ENCODE measurements at regions not wholly inside any gene's neighbourhood (a gene's known extent, or its start where the extent isn't known, plus 50 kb on each side); places are given as distances from the start of the nearest gene placed in this dataset.

DNA sequence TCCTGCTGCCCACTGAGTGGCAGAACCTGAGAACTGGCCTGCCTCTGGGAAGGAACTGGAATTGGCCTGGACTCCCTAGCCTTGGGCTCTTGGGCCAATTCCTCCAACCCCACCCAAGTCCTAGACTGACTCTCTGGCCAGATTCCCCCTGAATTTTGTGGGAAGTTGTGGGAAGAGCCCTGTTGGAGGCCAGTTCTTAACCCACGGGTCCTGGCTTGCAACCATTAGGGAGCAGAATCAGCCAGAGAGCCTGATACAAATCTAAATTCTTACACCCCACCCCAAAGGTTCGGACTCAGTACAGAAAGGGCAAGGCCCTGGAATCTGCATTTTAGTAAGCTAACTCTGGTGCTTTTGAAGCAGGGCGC, 125.3 kb upstream of the SLC25A48 start:
- no peak for TF ChIP-seq SIN3A (IDR thresholded peaks at IDR 0.05; ENCODE audit: borderline replicate concordance, insufficient read depth, low read depth, low read length)
- TF ChIP-seq TCF7L2 (IDR thresholded peaks at IDR 0.05; ENCODE audit: low read depth, low read length), result no peak
- TF ChIP-seq, protein P1, sequence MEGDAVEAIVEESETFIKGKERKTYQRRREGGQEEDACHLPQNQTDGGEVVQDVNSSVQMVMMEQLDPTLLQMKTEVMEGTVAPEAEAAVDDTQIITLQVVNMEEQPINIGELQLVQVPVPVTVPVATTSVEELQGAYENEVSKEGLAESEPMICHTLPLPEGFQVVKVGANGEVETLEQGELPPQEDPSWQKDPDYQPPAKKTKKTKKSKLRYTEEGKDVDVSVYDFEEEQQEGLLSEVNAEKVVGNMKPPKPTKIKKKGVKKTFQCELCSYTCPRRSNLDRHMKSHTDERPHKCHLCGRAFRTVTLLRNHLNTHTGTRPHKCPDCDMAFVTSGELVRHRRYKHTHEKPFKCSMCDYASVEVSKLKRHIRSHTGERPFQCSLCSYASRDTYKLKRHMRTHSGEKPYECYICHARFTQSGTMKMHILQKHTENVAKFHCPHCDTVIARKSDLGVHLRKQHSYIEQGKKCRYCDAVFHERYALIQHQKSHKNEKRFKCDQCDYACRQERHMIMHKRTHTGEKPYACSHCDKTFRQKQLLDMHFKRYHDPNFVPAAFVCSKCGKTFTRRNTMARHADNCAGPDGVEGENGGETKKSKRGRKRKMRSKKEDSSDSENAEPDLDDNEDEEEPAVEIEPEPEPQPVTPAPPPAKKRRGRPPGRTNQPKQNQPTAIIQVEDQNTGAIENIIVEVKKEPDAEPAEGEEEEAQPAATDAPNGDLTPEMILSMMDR (IDR thresholded peaks at IDR 0.05), result no peak
- TF ChIP-seq, protein P2, sequence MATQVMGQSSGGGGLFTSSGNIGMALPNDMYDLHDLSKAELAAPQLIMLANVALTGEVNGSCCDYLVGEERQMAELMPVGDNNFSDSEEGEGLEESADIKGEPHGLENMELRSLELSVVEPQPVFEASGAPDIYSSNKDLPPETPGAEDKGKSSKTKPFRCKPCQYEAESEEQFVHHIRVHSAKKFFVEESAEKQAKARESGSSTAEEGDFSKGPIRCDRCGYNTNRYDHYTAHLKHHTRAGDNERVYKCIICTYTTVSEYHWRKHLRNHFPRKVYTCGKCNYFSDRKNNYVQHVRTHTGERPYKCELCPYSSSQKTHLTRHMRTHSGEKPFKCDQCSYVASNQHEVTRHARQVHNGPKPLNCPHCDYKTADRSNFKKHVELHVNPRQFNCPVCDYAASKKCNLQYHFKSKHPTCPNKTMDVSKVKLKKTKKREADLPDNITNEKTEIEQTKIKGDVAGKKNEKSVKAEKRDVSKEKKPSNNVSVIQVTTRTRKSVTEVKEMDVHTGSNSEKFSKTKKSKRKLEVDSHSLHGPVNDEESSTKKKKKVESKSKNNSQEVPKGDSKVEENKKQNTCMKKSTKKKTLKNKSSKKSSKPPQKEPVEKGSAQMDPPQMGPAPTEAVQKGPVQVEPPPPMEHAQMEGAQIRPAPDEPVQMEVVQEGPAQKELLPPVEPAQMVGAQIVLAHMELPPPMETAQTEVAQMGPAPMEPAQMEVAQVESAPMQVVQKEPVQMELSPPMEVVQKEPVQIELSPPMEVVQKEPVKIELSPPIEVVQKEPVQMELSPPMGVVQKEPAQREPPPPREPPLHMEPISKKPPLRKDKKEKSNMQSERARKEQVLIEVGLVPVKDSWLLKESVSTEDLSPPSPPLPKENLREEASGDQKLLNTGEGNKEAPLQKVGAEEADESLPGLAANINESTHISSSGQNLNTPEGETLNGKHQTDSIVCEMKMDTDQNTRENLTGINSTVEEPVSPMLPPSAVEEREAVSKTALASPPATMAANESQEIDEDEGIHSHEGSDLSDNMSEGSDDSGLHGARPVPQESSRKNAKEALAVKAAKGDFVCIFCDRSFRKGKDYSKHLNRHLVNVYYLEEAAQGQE (IDR thresholded peaks at IDR 0.05; ENCODE audit: insufficient read depth in 1 of 2, low read depth in 2 of 2, low read length in 1 of 2), result no peak
- no peak for TF ChIP-seq POLR2AphosphoS5 (IDR thresholded peaks at IDR 0.05; ENCODE audit: low read depth, low read length)
- Histone ChIP-seq H3K36me3 (ENCODE audit: control insufficient read depth, insufficient read depth, low read length) (no peaks in the 10 kb centered on the region), H3K27me3 (ENCODE audit: control insufficient read depth, insufficient read depth, low read length) (peaks cover 7% of the 10 kb centered on the region), H3K4me3 (ENCODE audit: low read depth in 2 of 2, low read length in 2 of 2) (no peak overlapping the region), H3K27ac (ENCODE audit: low read length) (no peak overlapping the region), H3K4me1 (ENCODE audit: control insufficient read depth, insufficient read depth, low read length) (no peaks in the 10 kb centered on the region), H3K9me3 (ENCODE audit: control insufficient read depth, insufficient read depth, low read depth, low read length) (no peaks in the 10 kb centered on the region)
- no TSS peak for BruUV-seq (replicated peaks)
- no peak for ATAC-seq
- intact Hi-C loops (cut with micrococcal nuclease; ENCODE audit: unreplicated experiment) (no loop called here), in situ Hi-C loops (cut with HindIII; ENCODE audit: low pct_unique_long_range_greater_than_20kb, low sequenced_read_pairs) (no loop called here)
- CTCF ChIA-PET, result interaction anchor here (1.5 kb wide), 1 partner anchor 143 kb away, joined by 3 read pairs; no protein-coding TSS in a partner anchor
- DNase-seq (ENCODE audit: low read depth, low spot score), result no peak
- POLR2A ChIA-PET, result no interaction called here

DNA sequence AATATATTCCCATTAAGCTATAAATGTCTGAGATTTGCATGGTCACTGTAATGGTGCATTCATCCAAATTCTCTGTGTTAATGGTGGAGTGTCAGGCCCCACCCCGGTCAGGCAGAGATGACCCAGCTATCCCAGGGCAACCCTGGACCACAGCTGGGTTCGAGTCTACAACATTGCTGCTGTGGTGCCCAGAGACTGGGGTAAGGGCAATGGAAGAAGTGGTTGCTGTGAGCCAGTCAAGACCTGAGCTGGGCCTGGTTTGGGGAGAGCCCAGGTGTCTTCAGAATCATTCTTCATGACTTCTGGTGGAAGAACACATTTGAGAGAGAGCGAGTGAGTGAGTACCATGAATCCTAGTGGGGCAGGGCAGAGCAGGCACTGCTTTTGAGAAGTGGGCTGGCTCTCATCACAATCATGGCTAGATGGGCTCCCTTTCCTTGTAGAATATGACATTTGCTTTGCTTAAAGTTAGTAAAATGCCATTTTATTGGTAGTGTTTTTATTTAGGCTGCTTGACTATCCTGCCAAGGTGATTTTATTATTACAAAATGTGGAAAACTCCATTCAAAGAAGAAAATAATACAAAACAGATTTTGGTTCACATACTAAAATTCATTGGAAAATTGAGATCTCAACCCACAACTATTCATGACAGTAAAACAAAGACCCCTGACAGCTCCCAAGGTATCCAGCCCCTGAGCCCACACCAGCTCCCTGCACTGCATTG, 125.8 kb upstream of the SLC25A48 start:
- ChIA-PET CTCF (interaction anchor here (1.5 kb wide), 1 partner anchor 142 kb away, joined by 3 read pairs; no protein-coding TSS in a partner anchor), POLR2A (no interaction called here)
- DNase-seq (ENCODE audit: low read depth, low spot score) (no peak), ATAC-seq (no peak)
- no TSS peak for BruUV-seq (replicated peaks)
- H3K4me1 ChIP-seq (ENCODE audit: control insufficient read depth, insufficient read depth, low read length), result no peaks in the 10 kb centered on the region
- no peak overlapping the region for H3K4me3 ChIP-seq (ENCODE audit: low read depth in 2 of 2, low read length in 2 of 2)
- H3K9me3 ChIP-seq (ENCODE audit: control insufficient read depth, insufficient read depth, low read depth, low read length), result no peaks in the 10 kb centered on the region
- in situ Hi-C loops (cut with HindIII; ENCODE audit: low pct_unique_long_range_greater_than_20kb, low sequenced_read_pairs) (no loop called here), intact Hi-C loops (cut with micrococcal nuclease; ENCODE audit: unreplicated experiment) (no loop called here)
- no peaks in the 10 kb centered on the region for H3K36me3 ChIP-seq (ENCODE audit: control insufficient read depth, insufficient read depth, low read length)
- H3K27me3 ChIP-seq (ENCODE audit: control insufficient read depth, insufficient read depth, low read length), result peaks cover 7% of the 10 kb centered on the region
- H3K27ac ChIP-seq (ENCODE audit: low read length), result no peak overlapping the region
- TF ChIP-seq SIN3A (IDR thresholded peaks at IDR 0.05; ENCODE audit: borderline replicate concordance, insufficient read depth, low read depth, low read length) (no peak), TCF7L2 (IDR thresholded peaks at IDR 0.05; ENCODE audit: low read depth, low read length) (no peak), POLR2AphosphoS5 (IDR thresholded peaks at IDR 0.05; ENCODE audit: low read depth, low read length) (no peak)
- TF ChIP-seq, protein P2 (IDR thresholded peaks at IDR 0.05; ENCODE audit: insufficient read depth in 1 of 2, low read depth in 2 of 2, low read length in 1 of 2), result no peak
- TF ChIP-seq, protein P1 (IDR thresholded peaks at IDR 0.05), result no peak

Data from Panc1 (cell line).